Midbrain (tissue), 1 donor: ENCODE measurements at regions not wholly inside any gene's neighbourhood (a gene's known extent, or its start where the extent isn't known, plus 50 kb on each side); places are given as distances from the start of the nearest gene placed in this dataset.

Source experiments
- DNase-seq: peaks from one replicate; lab custom pipeline; 2025; lab: John Stamatoyannopoulos, UW

- no peak for DNase-seq
Measured at GRCh38 chr4:182139491-182139890, 103.7 kb upstream of the TENM3 start.

GRCh38 chr4:182140547-182140946 lies 102.7 kb upstream of the TENM3 start:
- no peak for DNase-seq

- DNase-seq = no peak
Measured at GRCh38 chr4:182141061-182141460, 102.1 kb upstream of the TENM3 start.

GRCh38 chr4:182142176-182143085 lies 100.8 kb upstream of the TENM3 start:
- no peak for DNase-seq

- no peak for DNase-seq
Measured at GRCh38 chr4:182143086-182143821, 99.9 kb upstream of the TENM3 start.

- peak; percentile 13 for DNase-seq
Measured at GRCh38 chr4:182143822-182144625, 99.2 kb upstream of the TENM3 start.

GRCh38 chr4:182144626-182145333 lies 98.4 kb upstream of the TENM3 start:
- DNase-seq = no peak

- no peak for DNase-seq
Measured at GRCh38 chr4:182145334-182145905, 97.8 kb upstream of the TENM3 start.

GRCh38 chr4:182147391-182147790 lies 95.8 kb upstream of the TENM3 start:
- no peak for DNase-seq

GRCh38 chr4:182150645-182151044 lies 92.6 kb upstream of the TENM3 start:
- DNase-seq = no peak

GRCh38 chr4:182155806-182156205 lies 87.4 kb upstream of the TENM3 start:
- no peak for DNase-seq

GRCh38 chr4:182163180-182163579 lies 80.0 kb upstream of the TENM3 start:
- no peak for DNase-seq

GRCh38 chr4:182169572-182169971 lies 73.6 kb upstream of the TENM3 start:
- no peak for DNase-seq

- no peak for DNase-seq
Measured at GRCh38 chr4:182169987-182170386, 73.2 kb upstream of the TENM3 start.

GRCh38 chr4:182170417-182170935 lies 72.7 kb upstream of the TENM3 start:
- no peak for DNase-seq

GRCh38 chr4:182174979-182175378 lies 68.2 kb upstream of the TENM3 start:
- no peak for DNase-seq

- no peak for DNase-seq
Measured at GRCh38 chr4:182175788-182176519, 67.2 kb upstream of the TENM3 start.

GRCh38 chr4:182177166-182177565 lies 66.0 kb upstream of the TENM3 start:
- no peak for DNase-seq

- no peak for DNase-seq
Measured at GRCh38 chr4:182179105-182179504, 64.1 kb upstream of the TENM3 start.

GRCh38 chr4:182179751-182180150 lies 63.5 kb upstream of the TENM3 start:
- DNase-seq = no peak
